ENCODE measurements at regions not wholly inside any gene's neighbourhood (a gene's known extent, or its start where the extent isn't known, plus 50 kb on each side); places are given as distances from the start of the nearest gene placed in this dataset.

GRCh38 chrX:128106630-128107029 lies 54.4 kb upstream of the ACTRT1 start:
- TF ChIP-seq, protein P1, sequence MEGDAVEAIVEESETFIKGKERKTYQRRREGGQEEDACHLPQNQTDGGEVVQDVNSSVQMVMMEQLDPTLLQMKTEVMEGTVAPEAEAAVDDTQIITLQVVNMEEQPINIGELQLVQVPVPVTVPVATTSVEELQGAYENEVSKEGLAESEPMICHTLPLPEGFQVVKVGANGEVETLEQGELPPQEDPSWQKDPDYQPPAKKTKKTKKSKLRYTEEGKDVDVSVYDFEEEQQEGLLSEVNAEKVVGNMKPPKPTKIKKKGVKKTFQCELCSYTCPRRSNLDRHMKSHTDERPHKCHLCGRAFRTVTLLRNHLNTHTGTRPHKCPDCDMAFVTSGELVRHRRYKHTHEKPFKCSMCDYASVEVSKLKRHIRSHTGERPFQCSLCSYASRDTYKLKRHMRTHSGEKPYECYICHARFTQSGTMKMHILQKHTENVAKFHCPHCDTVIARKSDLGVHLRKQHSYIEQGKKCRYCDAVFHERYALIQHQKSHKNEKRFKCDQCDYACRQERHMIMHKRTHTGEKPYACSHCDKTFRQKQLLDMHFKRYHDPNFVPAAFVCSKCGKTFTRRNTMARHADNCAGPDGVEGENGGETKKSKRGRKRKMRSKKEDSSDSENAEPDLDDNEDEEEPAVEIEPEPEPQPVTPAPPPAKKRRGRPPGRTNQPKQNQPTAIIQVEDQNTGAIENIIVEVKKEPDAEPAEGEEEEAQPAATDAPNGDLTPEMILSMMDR (IDR thresholded peaks at IDR 0.05) = no peak
- DNase-seq (ENCODE audit: low spot score) (no peak), ATAC-seq (ENCODE audit: insufficient number of reproducible peaks, low FRiP score, low read depth) (no peak)
- Histone ChIP-seq H3K9me3 (no peaks in the 10 kb centered on the region), H3K27me3 (replicated peaks; ENCODE audit: insufficient read depth) (no peaks in the 10 kb centered on the region), H3K36me3 (no peaks in the 10 kb centered on the region), H3K4me1 (ENCODE audit: control insufficient read depth in 1 of 2, low read depth in 2 of 2) (no peaks in the 10 kb centered on the region), H3K27ac (no peak overlapping the region), H3K4me3 (no peak overlapping the region)

DNA sequence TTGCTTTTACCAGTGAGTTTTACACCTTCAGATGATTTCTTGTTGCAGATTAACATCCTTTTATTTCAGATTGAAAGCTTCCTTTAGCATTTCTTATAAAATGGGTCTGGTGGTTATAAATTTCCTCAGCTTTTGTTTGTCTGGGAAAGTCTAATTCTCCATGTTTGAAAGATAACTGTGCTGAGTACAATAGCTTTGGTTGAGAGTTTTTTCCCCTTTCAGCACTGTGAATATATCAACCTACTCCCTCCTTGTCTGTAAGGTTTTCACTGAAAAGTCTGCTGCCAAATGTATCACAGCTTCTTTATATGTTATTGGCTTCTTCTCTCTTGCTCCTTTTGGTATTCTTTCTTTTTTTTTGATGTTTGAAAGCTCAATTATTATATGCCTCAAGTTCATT lies 53.5 kb upstream of the ACTRT1 start:
- no peaks in the 10 kb centered on the region for H3K4me1 ChIP-seq (ENCODE audit: control insufficient read depth in 1 of 2, low read depth in 2 of 2)
- no peak overlapping the region for H3K27ac ChIP-seq
- no peaks in the 10 kb centered on the region for H3K36me3 ChIP-seq
- H3K27me3 ChIP-seq (replicated peaks; ENCODE audit: insufficient read depth) = no peaks in the 10 kb centered on the region
- TF ChIP-seq, protein P1 (IDR thresholded peaks at IDR 0.05) = no peak
- no peak overlapping the region for H3K4me3 ChIP-seq
- H3K9me3 ChIP-seq = no peaks in the 10 kb centered on the region
- ATAC-seq (ENCODE audit: insufficient number of reproducible peaks, low FRiP score, low read depth) (no peak), DNase-seq (ENCODE audit: low spot score) (no peak)
